ENCODE measurements at regions not wholly inside any gene's neighbourhood (a gene's known extent, or its start where the extent isn't known, plus 50 kb on each side); places are given as distances from the start of the nearest gene placed in this dataset.

DNA sequence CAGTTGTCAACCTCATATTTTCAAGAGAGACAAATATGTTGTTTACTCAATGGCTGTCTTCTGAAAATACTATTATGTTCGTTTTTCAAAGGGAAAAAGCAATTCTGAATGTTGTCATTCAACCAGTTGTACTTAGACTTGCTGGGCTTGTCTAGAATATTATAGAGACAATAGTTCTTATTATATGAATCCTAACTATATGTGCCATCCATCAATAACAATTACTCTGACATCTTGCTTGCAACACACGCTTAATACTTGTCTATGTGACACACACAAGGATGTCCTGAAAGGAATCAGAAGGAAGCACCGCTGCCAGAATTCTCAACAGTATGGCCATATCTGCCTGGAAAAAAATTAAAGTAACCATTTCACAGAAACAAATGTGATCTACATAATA lies 283.3 kb upstream of the NRSN1 start:
- Histone ChIP-seq H3K56ac (ENCODE audit: extremely low read depth, insufficient read depth, low read length) (no peak overlapping the region), H4K8ac (ENCODE audit: low read depth in 2 of 2, low read length in 2 of 2) (no peak overlapping the region), H2BK120ac (ENCODE audit: low read depth, low read length) (no peak overlapping the region), H2BK15ac (ENCODE audit: low read depth, low read length) (no peak overlapping the region), H3K4ac (ENCODE audit: low read depth, low read length) (no peak overlapping the region), H2AFZ (replicated peaks; ENCODE audit: low read length, poor library complexity) (no peak overlapping the region), H3K23ac (ENCODE audit: low read depth, low read length) (no peak overlapping the region), H4K91ac (ENCODE audit: insufficient read depth, low read depth, low read length) (no peak overlapping the region), H3K14ac (replicated peaks; ENCODE audit: low read depth, low read length) (no peak overlapping the region), H3K27ac (ENCODE audit: insufficient read depth, low read length) (no peak overlapping the region), H3K9ac (ENCODE audit: low read depth, low read length) (no peak overlapping the region), H3K9me1 (ENCODE audit: insufficient read depth, low read length) (no peaks in the 10 kb centered on the region), H3K36me3 (ENCODE audit: control insufficient read depth, insufficient read depth, low read length) (no peaks in the 10 kb centered on the region), H4K5ac (ENCODE audit: low read depth, low read length) (no peak overlapping the region), H2AK5ac (ENCODE audit: low read depth, low read length) (no peak overlapping the region), H3K4me1 (ENCODE audit: control insufficient read depth, insufficient read depth, low read length) (no peaks in the 10 kb centered on the region), H2AK9ac (replicated peaks; ENCODE audit: low read depth, low read length, poor library complexity) (no peak overlapping the region), H2BK5ac (ENCODE audit: low read depth, low read length, poor library complexity, severe bottlenecking) (no peak overlapping the region), H3K79me1 (ENCODE audit: low read depth in 1 of 2, low read length in 2 of 2) (no peaks in the 10 kb centered on the region), H3K4me3 (ENCODE audit: insufficient read depth, low read depth, low read length) (no peak overlapping the region), H3K4me2 (ENCODE audit: low read depth, low read length) (no peak overlapping the region), H3K27me3 (ENCODE audit: control insufficient read depth, insufficient read depth, low read length) (no peaks in the 10 kb centered on the region), H2BK20ac (ENCODE audit: low read depth, low read length) (no peak overlapping the region), H4K20me1 (ENCODE audit: insufficient read depth, low read length) (no peaks in the 10 kb centered on the region), H3K9me3 (ENCODE audit: control insufficient read depth, insufficient read depth, low read length) (peaks cover 2% of the 10 kb centered on the region), H3K18ac (ENCODE audit: low read depth, low read length) (no peak overlapping the region)
- ATAC-seq (ENCODE audit: low read depth) (no peak), DNase-seq (no peak)
- WGBS, 2 experiments (ENCODE audit: extremely low coverage in 2 of 2, insufficient read length in 1 of 2): no CpG with 5 or more reads among the region's 3 CpGs
- dilution Hi-C loops (cut with HindIII; ENCODE audit: low sequenced_read_pairs, unreplicated experiment): no loop called here
- in situ Hi-C loops (cut with MboI; ENCODE audit: low sequenced_read_pairs): no loop called here
- ChIA-PET POLR2A (ENCODE audit: unreplicated experiment) (no interaction called here), CTCF (no interaction called here)
- intact Hi-C loops (cut with micrococcal nuclease): no loop called here
- TF ChIP-seq, protein P1, sequence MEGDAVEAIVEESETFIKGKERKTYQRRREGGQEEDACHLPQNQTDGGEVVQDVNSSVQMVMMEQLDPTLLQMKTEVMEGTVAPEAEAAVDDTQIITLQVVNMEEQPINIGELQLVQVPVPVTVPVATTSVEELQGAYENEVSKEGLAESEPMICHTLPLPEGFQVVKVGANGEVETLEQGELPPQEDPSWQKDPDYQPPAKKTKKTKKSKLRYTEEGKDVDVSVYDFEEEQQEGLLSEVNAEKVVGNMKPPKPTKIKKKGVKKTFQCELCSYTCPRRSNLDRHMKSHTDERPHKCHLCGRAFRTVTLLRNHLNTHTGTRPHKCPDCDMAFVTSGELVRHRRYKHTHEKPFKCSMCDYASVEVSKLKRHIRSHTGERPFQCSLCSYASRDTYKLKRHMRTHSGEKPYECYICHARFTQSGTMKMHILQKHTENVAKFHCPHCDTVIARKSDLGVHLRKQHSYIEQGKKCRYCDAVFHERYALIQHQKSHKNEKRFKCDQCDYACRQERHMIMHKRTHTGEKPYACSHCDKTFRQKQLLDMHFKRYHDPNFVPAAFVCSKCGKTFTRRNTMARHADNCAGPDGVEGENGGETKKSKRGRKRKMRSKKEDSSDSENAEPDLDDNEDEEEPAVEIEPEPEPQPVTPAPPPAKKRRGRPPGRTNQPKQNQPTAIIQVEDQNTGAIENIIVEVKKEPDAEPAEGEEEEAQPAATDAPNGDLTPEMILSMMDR (conservative IDR thresholded peaks at IDR 0.05; ENCODE audit: low read depth, low read length): no peak
- TF ChIP-seq POLR2A (IDR thresholded peaks at IDR 0.05; ENCODE audit: low read depth, low read length) (no peak), RAD21 (IDR thresholded peaks at IDR 0.05; ENCODE audit: low read length) (no peak), MXI1 (IDR thresholded peaks at IDR 0.05; ENCODE audit: borderline replicate concordance, low read depth, low read length) (no peak), SMC3 (IDR thresholded peaks at IDR 0.05; ENCODE audit: low read depth, low read length) (no peak), FOS (IDR thresholded peaks at IDR 0.05; ENCODE audit: low read depth, low read length) (no peak), RFX5 (IDR thresholded peaks at IDR 0.05; ENCODE audit: low read depth, low read length) (no peak), CHD1 (IDR thresholded peaks at IDR 0.05; ENCODE audit: low read depth, low read length) (no peak), RCOR1 (IDR thresholded peaks at IDR 0.05; ENCODE audit: insufficient replicate concordance, low read length) (no peak), USF2 (IDR thresholded peaks at IDR 0.05; ENCODE audit: low read depth, low read length) (no peak), CEBPB (IDR thresholded peaks at IDR 0.05; ENCODE audit: low read depth, low read length) (no peak), MAZ (IDR thresholded peaks at IDR 0.05; ENCODE audit: borderline replicate concordance, low read depth, low read length) (no peak), NFE2L2 (IDR thresholded peaks at IDR 0.05; ENCODE audit: low read depth, low read length) (no peak), BHLHE40 (IDR thresholded peaks at IDR 0.05; ENCODE audit: low read depth, low read length) (no peak), MAFK (IDR thresholded peaks at IDR 0.05; ENCODE audit: low read depth, low read length) (no peak)
- TF ChIP-seq, protein P2, sequence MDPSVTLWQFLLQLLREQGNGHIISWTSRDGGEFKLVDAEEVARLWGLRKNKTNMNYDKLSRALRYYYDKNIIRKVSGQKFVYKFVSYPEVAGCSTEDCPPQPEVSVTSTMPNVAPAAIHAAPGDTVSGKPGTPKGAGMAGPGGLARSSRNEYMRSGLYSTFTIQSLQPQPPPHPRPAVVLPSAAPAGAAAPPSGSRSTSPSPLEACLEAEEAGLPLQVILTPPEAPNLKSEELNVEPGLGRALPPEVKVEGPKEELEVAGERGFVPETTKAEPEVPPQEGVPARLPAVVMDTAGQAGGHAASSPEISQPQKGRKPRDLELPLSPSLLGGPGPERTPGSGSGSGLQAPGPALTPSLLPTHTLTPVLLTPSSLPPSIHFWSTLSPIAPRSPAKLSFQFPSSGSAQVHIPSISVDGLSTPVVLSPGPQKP (IDR thresholded peaks at IDR 0.05; ENCODE audit: borderline replicate concordance, low read depth, low read length): no peak
- no TSS peak for BruUV-seq (replicated peaks)
